Stimulated activated CD4-positive, alpha-beta T cell treated with anti-CD3 and anti-CD28 coated beads, Interleukin-4, amount 100 ng/mL, for 4 hours (primary cell): ENCODE measurements at regions not wholly inside any gene's neighbourhood (a gene's known extent, or its start where the extent isn't known, plus 50 kb on each side); places are given as distances from the start of the nearest gene placed in this dataset.
"Not testable (repeated sequence)": the region's sequence is repeated elsewhere in the genome, so short reads cannot be mapped to it uniquely, and the experiment has no call there.

Source experiments
- DNase-seq, 2 experiments: peaks; one replicate each; pipeline ENCODE4 v3.0.0-alpha.2; 2020

GRCh38 chrX:122596998-122597397 is 587.1 kb upstream of the GRIA3 start:
- no peak for DNase-seq

- no peak for DNase-seq
Measured at GRCh38 chrX:122622795-122623194, 561.3 kb upstream of the GRIA3 start.

GRCh38 chrX:122625239-122625638 is 558.8 kb upstream of the GRIA3 start:
- no peak for DNase-seq

- DNase-seq, result no peak
Measured at GRCh38 chrX:122625821-122626220, 558.3 kb upstream of the GRIA3 start.

- DNase-seq, result no peak
Measured at GRCh38 chrX:122626871-122627270, 557.2 kb upstream of the GRIA3 start.

GRCh38 chrX:122641136-122641535 is 542.9 kb upstream of the GRIA3 start:
- DNase-seq, result no peak

GRCh38 chrX:122641826-122642225 is 542.3 kb upstream of the GRIA3 start:
- DNase-seq, result no peak

- DNase-seq, result not testable (repeated sequence)
Measured at GRCh38 chrX:122655256-122655655, 528.8 kb upstream of the GRIA3 start.

- no peak for DNase-seq
Measured at GRCh38 chrX:122666601-122667000, 517.5 kb upstream of the GRIA3 start.

- DNase-seq, result no peak
Measured at GRCh38 chrX:122667667-122668066, 516.4 kb upstream of the GRIA3 start.

GRCh38 chrX:122703762-122704161 is 480.3 kb upstream of the GRIA3 start:
- DNase-seq, result no peak

- DNase-seq, result no peak
Measured at GRCh38 chrX:122739770-122740169, 444.3 kb upstream of the GRIA3 start.

- no peak for DNase-seq
Measured at GRCh38 chrX:122770581-122770980, 413.5 kb upstream of the GRIA3 start.

GRCh38 chrX:122771933-122772332 is 412.1 kb upstream of the GRIA3 start:
- DNase-seq, result no peak

GRCh38 chrX:122777766-122778165 is 406.3 kb upstream of the GRIA3 start:
- no peak for DNase-seq

- DNase-seq, result no peak
Measured at GRCh38 chrX:122783918-122784317, 400.2 kb upstream of the GRIA3 start.

- no peak for DNase-seq
Measured at GRCh38 chrX:122787231-122787630, 396.8 kb upstream of the GRIA3 start.

- no peak for DNase-seq
Measured at GRCh38 chrX:122788216-122788615, 395.9 kb upstream of the GRIA3 start.

GRCh38 chrX:122790376-122791095 is 393.5 kb upstream of the GRIA3 start:
- DNase-seq, result no peak

GRCh38 chrX:122813876-122814275 is 370.2 kb upstream of the GRIA3 start:
- no peak for DNase-seq

- DNase-seq, result no peak
Measured at GRCh38 chrX:122816288-122816687, 367.8 kb upstream of the GRIA3 start.

- no peak for DNase-seq
Measured at GRCh38 chrX:122817321-122817955, 366.6 kb upstream of the GRIA3 start.

GRCh38 chrX:122818068-122818467 is 366.0 kb upstream of the GRIA3 start:
- DNase-seq, result no peak

GRCh38 chrX:122833230-122833629 is 350.8 kb upstream of the GRIA3 start:
- no peak for DNase-seq

- no peak for DNase-seq
Measured at GRCh38 chrX:122835886-122836285, 348.2 kb upstream of the GRIA3 start.
